ENCODE measurements at regions not wholly inside any gene's neighbourhood (a gene's known extent, or its start where the extent isn't known, plus 50 kb on each side); places are given as distances from the start of the nearest gene placed in this dataset.

- WGBS, 4 donors = 11 to 27% (median 16%) methylated on average over 20 of the region's 20 CpGs
- no peak overlapping the region for H3K27ac ChIP-seq
- peaks cover 0 to 19% (median 14%) of the 10 kb centered on the region in 12 donors for H3K4me1 ChIP-seq
- DNase-seq (no peak), ATAC-seq (no peak)
- H3K36me3 ChIP-seq = no peaks in the 10 kb centered on the region
- TF ChIP-seq, protein P1, sequence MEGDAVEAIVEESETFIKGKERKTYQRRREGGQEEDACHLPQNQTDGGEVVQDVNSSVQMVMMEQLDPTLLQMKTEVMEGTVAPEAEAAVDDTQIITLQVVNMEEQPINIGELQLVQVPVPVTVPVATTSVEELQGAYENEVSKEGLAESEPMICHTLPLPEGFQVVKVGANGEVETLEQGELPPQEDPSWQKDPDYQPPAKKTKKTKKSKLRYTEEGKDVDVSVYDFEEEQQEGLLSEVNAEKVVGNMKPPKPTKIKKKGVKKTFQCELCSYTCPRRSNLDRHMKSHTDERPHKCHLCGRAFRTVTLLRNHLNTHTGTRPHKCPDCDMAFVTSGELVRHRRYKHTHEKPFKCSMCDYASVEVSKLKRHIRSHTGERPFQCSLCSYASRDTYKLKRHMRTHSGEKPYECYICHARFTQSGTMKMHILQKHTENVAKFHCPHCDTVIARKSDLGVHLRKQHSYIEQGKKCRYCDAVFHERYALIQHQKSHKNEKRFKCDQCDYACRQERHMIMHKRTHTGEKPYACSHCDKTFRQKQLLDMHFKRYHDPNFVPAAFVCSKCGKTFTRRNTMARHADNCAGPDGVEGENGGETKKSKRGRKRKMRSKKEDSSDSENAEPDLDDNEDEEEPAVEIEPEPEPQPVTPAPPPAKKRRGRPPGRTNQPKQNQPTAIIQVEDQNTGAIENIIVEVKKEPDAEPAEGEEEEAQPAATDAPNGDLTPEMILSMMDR (IDR thresholded peaks at IDR 0.05) = no peak
- no peak for TF ChIP-seq POLR2A (IDR thresholded peaks at IDR 0.05)
- intact Hi-C loops (cut with DNase I) = loop anchor here in 1 of 10 donors (2.0 kb wide), 1 partner anchor 46 kb away; no protein-coding TSS in a partner anchor
- no peaks in the 10 kb centered on the region for H3K9me3 ChIP-seq
- H3K4me3 ChIP-seq = peak overlapping the region in 6 of 12 donors; percentile 6 to 50 (median 42)
- H3K27me3 ChIP-seq = peaks cover 38 to 93% (median 75%) of the 10 kb centered on the region in 9 donors
Measured at GRCh38 chr15:96408591-96409183, 78.2 kb downstream of the NR2F2 start.

- WGBS, 4 donors = 2 to 4% (median 3%) methylated on average over 67 to 77 of the region's 77 CpGs
Measured at GRCh38 chr15:96409215-96410138, 79.0 kb downstream of the NR2F2 start.

DNA sequence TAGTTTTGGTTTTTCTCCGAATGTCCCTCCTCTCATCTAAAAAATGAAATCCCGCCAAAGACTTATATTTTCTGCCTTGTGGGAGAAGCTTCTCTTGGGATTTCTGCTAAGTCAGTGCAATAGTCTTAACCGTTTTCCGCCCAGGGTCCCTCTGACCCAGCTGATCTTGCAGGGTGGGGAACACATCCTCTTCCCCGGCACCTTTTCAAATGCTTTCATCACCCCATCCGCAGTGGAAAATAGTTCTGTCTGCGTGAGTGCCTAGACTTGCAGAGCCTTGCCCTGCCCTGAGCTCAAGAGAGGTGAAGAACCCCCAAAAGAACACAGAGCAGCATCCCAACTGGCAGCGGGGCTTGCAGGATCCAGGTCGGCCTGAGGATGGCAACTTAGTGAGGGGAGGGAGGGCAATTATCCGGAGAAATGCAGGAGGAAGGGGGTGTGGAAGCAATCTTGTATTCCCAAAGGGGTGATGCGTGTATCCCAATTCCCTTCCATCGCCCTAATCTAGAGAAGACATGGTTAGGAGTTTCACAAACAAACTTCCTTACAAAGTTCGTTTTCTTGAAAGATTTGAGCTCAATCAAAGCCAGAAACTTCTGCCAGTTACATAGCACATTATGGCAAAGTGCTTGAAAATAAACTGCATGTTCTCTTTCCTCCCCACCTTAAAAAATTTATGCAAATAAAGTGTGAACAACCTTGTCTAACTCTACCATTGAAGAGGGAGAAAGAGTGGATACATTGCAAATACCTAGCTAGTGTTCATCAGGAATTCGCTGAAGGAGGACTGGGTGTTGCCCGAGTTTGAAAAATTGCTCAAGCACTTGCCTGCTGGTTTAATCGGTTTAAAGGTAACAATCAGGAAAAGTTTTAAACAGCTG is 79.9 kb downstream of the NR2F2 start:
- Histone ChIP-seq H3K4me1 (peaks cover 0 to 19% (median 14%) of the 10 kb centered on the region in 12 donors), H3K36me3 (no peaks in the 10 kb centered on the region), H3K4me3 (peak overlapping the region in 9 of 12 donors; percentile 22 to 50 (median 40)), H3K27ac (no peak overlapping the region), H3K9me3 (no peaks in the 10 kb centered on the region), H3K27me3 (peaks cover 46 to 98% (median 88%) of the 10 kb centered on the region in 9 donors)
- intact Hi-C loops (cut with DNase I) = loop anchor here in 1 of 10 donors (5.0 kb wide), 1 partner anchor 48 kb away; no protein-coding TSS in a partner anchor
- ATAC-seq (no peak), DNase-seq (no peak)
- 8 to 16% (median 13%) methylated on average over 16 of the region's 16 CpGs for WGBS, 4 donors
- no peak for TF ChIP-seq POLR2A (IDR thresholded peaks at IDR 0.05)
- TF ChIP-seq, protein P1 (IDR thresholded peaks at IDR 0.05) = no peak

More at GRCh38 chr15:96409215-96410138, 79.0 kb downstream of the NR2F2 start:
- H3K4me3 ChIP-seq = peak overlapping the region in 11 of 12 donors; percentile 22 to 50 (median 40)
- peaks cover 46 to 95% (median 80%) of the 10 kb centered on the region in 9 donors for H3K27me3 ChIP-seq
- TF ChIP-seq, protein P1 (IDR thresholded peaks at IDR 0.05) = no peak
- no peak for TF ChIP-seq POLR2A (IDR thresholded peaks at IDR 0.05)
- intact Hi-C loops (cut with DNase I) = loop anchor here in 2 of 10 donors (2.0 to 5.0 kb wide), 2 partner anchors 47 kb away; no protein-coding TSS in a partner anchor
- no peaks in the 10 kb centered on the region for H3K36me3 ChIP-seq
- ATAC-seq = no peak
- no peak for DNase-seq
- H3K9me3 ChIP-seq = no peaks in the 10 kb centered on the region
- no peak overlapping the region for H3K27ac ChIP-seq
- peaks cover 0 to 19% (median 14%) of the 10 kb centered on the region in 12 donors for H3K4me1 ChIP-seq

All from heart left ventricle (tissue), 16 donors.